ENCODE measurements at regions not wholly inside any gene's neighbourhood (a gene's known extent, or its start where the extent isn't known, plus 50 kb on each side); places are given as distances from the start of the nearest gene placed in this dataset.
A peak's percentile ranks its signal among the peaks of the same experiment; 100 is the strongest.

- intact Hi-C loops (cut with DNase I): no loop called here
- no peak for TF ChIP-seq CTCF (IDR thresholded peaks at IDR 0.05)
- Histone ChIP-seq H3K27ac (no peak overlapping the region), H3K4me1 (no peaks in the 10 kb centered on the region), H3K36me3 (no peaks in the 10 kb centered on the region), H3K27me3 (no peaks in the 10 kb centered on the region), H3K4me3 (no peak overlapping the region), H3K9me3 (no peaks in the 10 kb centered on the region)
- ATAC-seq: no peak
- DNase-seq: no peak
Observed at GRCh38 chr20:24108581-24108980, 120.0 kb upstream of the GGTLC1 start.

GRCh38 chr20:24106801-24107445 is 118.3 kb upstream of the GGTLC1 start:
- TF ChIP-seq CTCF (IDR thresholded peaks at IDR 0.05): no peak
- no peaks in the 10 kb centered on the region for H3K36me3 ChIP-seq
- H3K4me1 ChIP-seq: no peaks in the 10 kb centered on the region
- no peak overlapping the region for H3K4me3 ChIP-seq
- no peak overlapping the region for H3K27ac ChIP-seq
- DNase-seq: no peak
- intact Hi-C loops (cut with DNase I): no loop called here
- no peaks in the 10 kb centered on the region for H3K27me3 ChIP-seq
- no peaks in the 10 kb centered on the region for H3K9me3 ChIP-seq
- ATAC-seq: peak; percentile 23

GRCh38 chr20:24106150-24106800 is 117.7 kb upstream of the GGTLC1 start:
- Histone ChIP-seq H3K36me3 (no peaks in the 10 kb centered on the region), H3K27me3 (no peaks in the 10 kb centered on the region), H3K9me3 (no peaks in the 10 kb centered on the region), H3K4me1 (no peaks in the 10 kb centered on the region), H3K4me3 (no peak overlapping the region), H3K27ac (no peak overlapping the region)
- DNase-seq (no peak), ATAC-seq (no peak)
- no peak for TF ChIP-seq CTCF (IDR thresholded peaks at IDR 0.05)
- intact Hi-C loops (cut with DNase I): no loop called here

- Histone ChIP-seq H3K4me1 (no peaks in the 10 kb centered on the region), H3K9me3 (no peaks in the 10 kb centered on the region), H3K4me3 (no peak overlapping the region), H3K36me3 (no peaks in the 10 kb centered on the region), H3K27ac (no peak overlapping the region), H3K27me3 (no peaks in the 10 kb centered on the region)
- ATAC-seq (no peak), DNase-seq (no peak)
- intact Hi-C loops (cut with DNase I): no loop called here
- TF ChIP-seq CTCF (IDR thresholded peaks at IDR 0.05): no peak
Observed at GRCh38 chr20:24102749-24103333, 114.3 kb upstream of the GGTLC1 start.

GRCh38 chr20:24102290-24102689 is 113.7 kb upstream of the GGTLC1 start:
- no peak overlapping the region for H3K27ac ChIP-seq
- ATAC-seq (peak; percentile 67), DNase-seq (no peak)
- H3K9me3 ChIP-seq: no peaks in the 10 kb centered on the region
- H3K36me3 ChIP-seq: no peaks in the 10 kb centered on the region
- H3K27me3 ChIP-seq: no peaks in the 10 kb centered on the region
- intact Hi-C loops (cut with DNase I): no loop called here
- TF ChIP-seq CTCF (IDR thresholded peaks at IDR 0.05): peak; percentile 36
- H3K4me3 ChIP-seq: no peak overlapping the region
- no peaks in the 10 kb centered on the region for H3K4me1 ChIP-seq
